PC-3 (cell line): ENCODE measurements at regions not wholly inside any gene's neighbourhood (a gene's known extent, or its start where the extent isn't known, plus 50 kb on each side); places are given as distances from the start of the nearest gene placed in this dataset.

Experiments
- ATAC-seq: fragments of 200-7000 bp; cut with Tn5 transposase; 2 replicates; pipeline ENCODE4 v1.9.1; 2020; ENCODE audit warnings: mild to moderate bottlenecking, moderate library complexity
- BruUV-seq: library from RNA; stranded (reverse); fragments of 400-500 nt; replicated peaks from 2 replicates; lab custom pipeline; 2021; lab: Mats Ljungman, UMichigan
- CTCF ChIA-PET: fragments of 300-600 bp; sonication (Branson Sonifier 250); formaldehyde crosslinking; loops from one replicate; lab custom pipeline; 2022; ENCODE audit warnings: antibody characterized with exemption; lab: Charles Lee
- POLR2A ChIA-PET: fragments of 300-600 bp; sonication (Branson Sonifier 250); formaldehyde crosslinking; loops from one replicate; lab custom pipeline; 2022; ENCODE audit warnings: antibody characterized with exemption; ENCODE audit not compliant: unreplicated experiment; lab: Charles Lee
- DNase-seq: peaks from one replicate; pipeline ENCODE4 v3.0.0-alpha.2; 2015
- H2AFZ ChIP-seq: fragments of 300-600 bp; sonication (generic); 2 replicates; pipeline ENCODE4 v1.6.0; 2016; ENCODE audit warnings: antibody characterized with exemption, low read length
- H3F3A ChIP-seq: fragments of 300-600 bp; sonication (generic); one replicate; pipeline ENCODE4 v1.6.0; 2017; ENCODE audit warnings: antibody characterized with exemption, low read length, control low read depth, mild to moderate bottlenecking; ENCODE audit not compliant: unreplicated experiment
- H3K27ac ChIP-seq: fragments of 300-600 bp; sonication (generic); 2 replicates; pipeline ENCODE4 v1.5.1; 2016; ENCODE audit warnings: mild to moderate bottlenecking, low read length
- H3K27me3 ChIP-seq: fragments of 300-600 bp; sonication (generic); 2 replicates; pipeline ENCODE4 v1.6.1; 2016; ENCODE audit warnings: low read length, mixed read lengths
- H3K36me3 ChIP-seq: fragments of 300-600 bp; sonication (generic); 2 replicates; pipeline ENCODE4 v1.6.1; 2016; ENCODE audit warnings: low read depth, mixed run types, low read length, mixed read lengths
- H3K4me1 ChIP-seq: fragments of 300-600 bp; sonication (generic); 2 replicates; pipeline ENCODE4 v1.5.1; 2016; ENCODE audit warnings: low read length; ENCODE audit not compliant: insufficient read depth
- H3K4me2 ChIP-seq: fragments of 300-600 bp; sonication (generic); 2 replicates; pipeline ENCODE4 v1.6.0; 2016; ENCODE audit warnings: low read length
- H3K4me3 ChIP-seq: fragments of 300-600 bp; sonication (generic); 2 replicates; pipeline ENCODE4 v1.5.1; 2016; ENCODE audit warnings: mild to moderate bottlenecking, low read length, mixed read lengths
- H3K79me2 ChIP-seq: fragments of 300-600 bp; sonication (generic); 2 replicates; pipeline ENCODE4 v1.6.1; 2017; ENCODE audit warnings: low read length, mixed read lengths
- H3K9ac ChIP-seq: fragments of 300-600 bp; sonication (generic); 2 replicates; pipeline ENCODE4 v1.6.0; 2016; ENCODE audit warnings: mild to moderate bottlenecking, low read length
- H3K9me2 ChIP-seq: fragments of 300-600 bp; sonication (generic); replicated peaks from 2 replicates; pipeline ENCODE4 v1.6.1; 2016; ENCODE audit warnings: mixed run types, low read length, mixed read lengths
- H3K9me3 ChIP-seq: fragments of 300-600 bp; sonication (generic); 2 replicates; pipeline ENCODE4 v1.6.1; 2016; ENCODE audit warnings: low read length, mixed read lengths
- H4K20me1 ChIP-seq: fragments of 300-600 bp; sonication (generic); 2 replicates; pipeline ENCODE4 v1.6.1; 2016; ENCODE audit warnings: low read length, mixed read lengths
- EZH2 ChIP-seq: fragments of 300-600 bp; sonication (generic); IDR thresholded peaks from one replicate; pipeline ENCODE4 v1.6.1; 2017; ENCODE audit warnings: antibody characterized with exemption, mild to moderate bottlenecking, low read length; ENCODE audit not compliant: unreplicated experiment
- EZH2phosphoT487 ChIP-seq: fragments of 300-600 bp; sonication (generic); IDR thresholded peaks from 2 replicates; pipeline ENCODE4 v1.6.1; 2018; ENCODE audit warnings: mild to moderate bottlenecking, antibody characterized with exemption, low read length, borderline replicate concordance
- intact Hi-C: fragments of 100-400 bp; cut with micrococcal nuclease; formaldehyde crosslinking; loops from 2 replicates; pipeline ENCODE4 v1.9.0; 2023
- TF ChIP-seq, protein P1 (sequence below): fragments of 300-600 bp; sonication (generic); conservative IDR thresholded peaks from 2 replicates; pipeline ENCODE4 v1.5.1; 2017; ENCODE audit warnings: antibody characterized with exemption, low read depth, mild to moderate bottlenecking, low read length

DNA sequence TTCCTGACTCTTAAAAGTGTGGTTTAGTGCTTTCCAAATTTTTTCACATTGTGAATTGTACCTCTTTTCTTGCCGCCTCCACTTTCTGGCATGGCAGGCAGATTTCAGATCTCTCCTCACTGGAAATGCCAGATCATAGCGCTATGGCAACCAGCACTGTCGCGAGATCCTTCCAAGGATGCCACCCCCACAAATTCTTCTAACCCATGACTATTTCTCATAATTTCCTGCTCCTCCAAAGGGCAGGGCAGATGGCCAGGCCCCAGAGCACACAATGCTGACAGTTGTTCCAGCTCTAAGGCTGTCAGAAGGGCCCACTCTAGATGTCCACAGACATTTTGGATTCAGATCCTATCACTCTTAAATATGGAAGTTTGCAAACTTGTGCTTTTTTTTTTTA, 446.2 kb upstream of the RIOK2 start:
- H3K9ac ChIP-seq: no peak overlapping the region
- no TSS peak for BruUV-seq
- TF ChIP-seq EZH2 (no peak), EZH2phosphoT487 (no peak)
- TF ChIP-seq, protein P1, sequence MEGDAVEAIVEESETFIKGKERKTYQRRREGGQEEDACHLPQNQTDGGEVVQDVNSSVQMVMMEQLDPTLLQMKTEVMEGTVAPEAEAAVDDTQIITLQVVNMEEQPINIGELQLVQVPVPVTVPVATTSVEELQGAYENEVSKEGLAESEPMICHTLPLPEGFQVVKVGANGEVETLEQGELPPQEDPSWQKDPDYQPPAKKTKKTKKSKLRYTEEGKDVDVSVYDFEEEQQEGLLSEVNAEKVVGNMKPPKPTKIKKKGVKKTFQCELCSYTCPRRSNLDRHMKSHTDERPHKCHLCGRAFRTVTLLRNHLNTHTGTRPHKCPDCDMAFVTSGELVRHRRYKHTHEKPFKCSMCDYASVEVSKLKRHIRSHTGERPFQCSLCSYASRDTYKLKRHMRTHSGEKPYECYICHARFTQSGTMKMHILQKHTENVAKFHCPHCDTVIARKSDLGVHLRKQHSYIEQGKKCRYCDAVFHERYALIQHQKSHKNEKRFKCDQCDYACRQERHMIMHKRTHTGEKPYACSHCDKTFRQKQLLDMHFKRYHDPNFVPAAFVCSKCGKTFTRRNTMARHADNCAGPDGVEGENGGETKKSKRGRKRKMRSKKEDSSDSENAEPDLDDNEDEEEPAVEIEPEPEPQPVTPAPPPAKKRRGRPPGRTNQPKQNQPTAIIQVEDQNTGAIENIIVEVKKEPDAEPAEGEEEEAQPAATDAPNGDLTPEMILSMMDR: no peak
- H4K20me1 ChIP-seq: no peaks in the 10 kb centered on the region
- no peaks in the 10 kb centered on the region for H3K9me2 ChIP-seq
- H3F3A ChIP-seq: no peaks in the 10 kb centered on the region
- ChIA-PET CTCF (no interaction called here), POLR2A (no interaction called here)
- no peaks in the 10 kb centered on the region for H3K36me3 ChIP-seq
- no peak overlapping the region for H3K4me3 ChIP-seq
- DNase-seq: no peak
- H3K9me3 ChIP-seq: no peaks in the 10 kb centered on the region
- H3K4me1 ChIP-seq: no peaks in the 10 kb centered on the region
- H3K4me2 ChIP-seq: no peak overlapping the region
- intact Hi-C loops: no loop called here
- no peaks in the 10 kb centered on the region for H3K79me2 ChIP-seq
- no peak overlapping the region for H2AFZ ChIP-seq
- no peak overlapping the region for H3K27ac ChIP-seq
- ATAC-seq: no peak
- H3K27me3 ChIP-seq: no peaks in the 10 kb centered on the region

GRCh38 chr5:97635553-97635952, 452.5 kb upstream of the RIOK2 start:
- no TSS peak for BruUV-seq
- Histone ChIP-seq H3K4me2 (no peak overlapping the region), H3K79me2 (no peaks in the 10 kb centered on the region), H3K36me3 (no peaks in the 10 kb centered on the region), H3K9me3 (no peaks in the 10 kb centered on the region), H3K27ac (no peak overlapping the region), H2AFZ (no peak overlapping the region), H3K9ac (no peak overlapping the region), H3F3A (no peaks in the 10 kb centered on the region), H3K4me1 (no peaks in the 10 kb centered on the region), H4K20me1 (no peaks in the 10 kb centered on the region), H3K9me2 (no peaks in the 10 kb centered on the region), H3K27me3 (no peaks in the 10 kb centered on the region), H3K4me3 (no peak overlapping the region)
- ATAC-seq (no peak), DNase-seq (no peak)
- intact Hi-C loops: no loop called here
- POLR2A ChIA-PET: no interaction called here
- CTCF ChIA-PET: no interaction called here
- TF ChIP-seq EZH2 (no peak), EZH2phosphoT487 (no peak)
- TF ChIP-seq, protein P1: no peak

GRCh38 chr5:97636766-97637165, 453.7 kb upstream of the RIOK2 start:
- Histone ChIP-seq H3K27me3 (no peaks in the 10 kb centered on the region), H3K4me1 (no peaks in the 10 kb centered on the region), H3F3A (no peaks in the 10 kb centered on the region), H3K4me3 (no peak overlapping the region), H3K4me2 (no peak overlapping the region), H3K36me3 (no peaks in the 10 kb centered on the region), H3K9ac (no peak overlapping the region), H4K20me1 (no peaks in the 10 kb centered on the region), H2AFZ (no peak overlapping the region), H3K27ac (no peak overlapping the region), H3K79me2 (no peaks in the 10 kb centered on the region), H3K9me3 (no peaks in the 10 kb centered on the region), H3K9me2 (no peaks in the 10 kb centered on the region)
- BruUV-seq: no TSS peak
- CTCF ChIA-PET: no interaction called here
- DNase-seq (no peak), ATAC-seq (no peak)
- intact Hi-C loops: no loop called here
- POLR2A ChIA-PET: no interaction called here
- TF ChIP-seq, protein P1: no peak
- TF ChIP-seq EZH2 (no peak), EZH2phosphoT487 (no peak)
